SK-N-SH (cell line): ENCODE measurements at regions not wholly inside any gene's neighbourhood (a gene's known extent, or its start where the extent isn't known, plus 50 kb on each side); places are given as distances from the start of the nearest gene placed in this dataset.

ENCODE experiments used
- EZH2phosphoT487 ChIP-seq: fragments of 200-600 bp; sonication (generic); IDR thresholded peaks from 2 replicates; pipeline ENCODE4 v1.6.1; 2017; ENCODE audit warnings: low read depth, mixed run types, mild to moderate bottlenecking, antibody characterized with exemption, moderate library complexity, borderline replicate concordance
- GABPA ChIP-seq: IDR thresholded peaks from 2 replicates; pipeline ENCODE4 v1.4.0; 2012; ENCODE audit warnings: low read depth, mild to moderate bottlenecking
- JUND ChIP-seq: IDR thresholded peaks from 2 replicates; pipeline ENCODE4 v1.4.0; 2012
- POLR2AphosphoS5 ChIP-seq: IDR thresholded peaks from 2 replicates; pipeline ENCODE4 v1.6.1; 2012; ENCODE audit warnings: low read depth, low read length
- RXRA ChIP-seq: IDR thresholded peaks from 2 replicates; pipeline ENCODE4 v1.4.0; 2012; ENCODE audit warnings: low read depth, mild to moderate bottlenecking, borderline replicate concordance
- YY1 ChIP-seq: IDR thresholded peaks from 2 replicates; pipeline ENCODE4 v1.4.0; 2012; ENCODE audit warnings: low read depth, mild to moderate bottlenecking
- TF ChIP-seq, protein P1 (sequence below): fragments of 200-600 bp; sonication (generic); IDR thresholded peaks from 2 replicates; pipeline ENCODE4 v1.6.1; 2017; ENCODE audit warnings: antibody characterized with exemption, mild to moderate bottlenecking, moderate library complexity

- TF ChIP-seq EZH2phosphoT487 (no peak), JUND (no peak), POLR2AphosphoS5 (no peak), RXRA (no peak), GABPA (no peak), YY1 (no peak)
- TF ChIP-seq, protein P1, sequence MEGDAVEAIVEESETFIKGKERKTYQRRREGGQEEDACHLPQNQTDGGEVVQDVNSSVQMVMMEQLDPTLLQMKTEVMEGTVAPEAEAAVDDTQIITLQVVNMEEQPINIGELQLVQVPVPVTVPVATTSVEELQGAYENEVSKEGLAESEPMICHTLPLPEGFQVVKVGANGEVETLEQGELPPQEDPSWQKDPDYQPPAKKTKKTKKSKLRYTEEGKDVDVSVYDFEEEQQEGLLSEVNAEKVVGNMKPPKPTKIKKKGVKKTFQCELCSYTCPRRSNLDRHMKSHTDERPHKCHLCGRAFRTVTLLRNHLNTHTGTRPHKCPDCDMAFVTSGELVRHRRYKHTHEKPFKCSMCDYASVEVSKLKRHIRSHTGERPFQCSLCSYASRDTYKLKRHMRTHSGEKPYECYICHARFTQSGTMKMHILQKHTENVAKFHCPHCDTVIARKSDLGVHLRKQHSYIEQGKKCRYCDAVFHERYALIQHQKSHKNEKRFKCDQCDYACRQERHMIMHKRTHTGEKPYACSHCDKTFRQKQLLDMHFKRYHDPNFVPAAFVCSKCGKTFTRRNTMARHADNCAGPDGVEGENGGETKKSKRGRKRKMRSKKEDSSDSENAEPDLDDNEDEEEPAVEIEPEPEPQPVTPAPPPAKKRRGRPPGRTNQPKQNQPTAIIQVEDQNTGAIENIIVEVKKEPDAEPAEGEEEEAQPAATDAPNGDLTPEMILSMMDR = no peak
Measured at GRCh38 chr20:58585753-58586540, 65.1 kb upstream of the STX16 start.
